ENCODE measurements at regions not wholly inside any gene's neighbourhood (a gene's known extent, or its start where the extent isn't known, plus 50 kb on each side); places are given as distances from the start of the nearest gene placed in this dataset.

DNA sequence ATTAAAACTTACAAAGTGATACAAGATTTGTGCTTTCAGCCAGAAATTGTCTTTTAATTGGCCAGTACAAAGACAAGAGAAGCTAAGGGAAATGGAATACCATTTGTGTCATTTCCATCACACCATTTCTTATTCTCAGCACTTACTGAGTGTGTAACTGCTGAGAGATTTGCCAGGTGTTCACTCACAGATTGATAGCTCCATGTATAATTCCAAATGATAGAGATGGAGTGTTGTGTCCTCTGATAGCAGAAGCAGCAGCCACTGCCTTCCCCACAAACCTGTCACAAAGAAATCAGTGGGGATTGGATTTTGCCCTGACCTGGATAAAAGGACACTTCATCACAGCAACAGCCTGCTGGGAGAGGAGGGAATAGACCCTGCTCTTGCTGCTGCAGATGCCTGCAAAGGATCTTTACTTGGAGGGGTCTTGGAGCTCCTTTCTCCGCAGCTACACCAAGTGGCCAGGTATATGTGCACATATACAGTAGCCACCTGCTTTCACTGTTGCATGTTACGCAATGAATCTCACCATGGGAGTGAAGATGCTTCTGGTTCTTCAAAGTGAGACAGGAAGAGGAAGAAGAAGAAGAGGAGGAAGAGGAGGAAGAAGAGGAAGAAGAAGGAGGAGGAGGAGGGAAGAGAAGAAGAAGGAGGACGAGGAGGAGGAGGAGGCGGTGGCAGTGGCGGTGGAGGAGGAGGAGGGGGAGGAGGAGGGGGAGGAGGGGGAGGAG, 78.7 kb upstream of the KCNJ15 start:
- no peak overlapping the region for H3K4me3 ChIP-seq (ENCODE audit: low read depth, low read length)
- no peak for DNase-seq (ENCODE audit: low read depth)

DNA sequence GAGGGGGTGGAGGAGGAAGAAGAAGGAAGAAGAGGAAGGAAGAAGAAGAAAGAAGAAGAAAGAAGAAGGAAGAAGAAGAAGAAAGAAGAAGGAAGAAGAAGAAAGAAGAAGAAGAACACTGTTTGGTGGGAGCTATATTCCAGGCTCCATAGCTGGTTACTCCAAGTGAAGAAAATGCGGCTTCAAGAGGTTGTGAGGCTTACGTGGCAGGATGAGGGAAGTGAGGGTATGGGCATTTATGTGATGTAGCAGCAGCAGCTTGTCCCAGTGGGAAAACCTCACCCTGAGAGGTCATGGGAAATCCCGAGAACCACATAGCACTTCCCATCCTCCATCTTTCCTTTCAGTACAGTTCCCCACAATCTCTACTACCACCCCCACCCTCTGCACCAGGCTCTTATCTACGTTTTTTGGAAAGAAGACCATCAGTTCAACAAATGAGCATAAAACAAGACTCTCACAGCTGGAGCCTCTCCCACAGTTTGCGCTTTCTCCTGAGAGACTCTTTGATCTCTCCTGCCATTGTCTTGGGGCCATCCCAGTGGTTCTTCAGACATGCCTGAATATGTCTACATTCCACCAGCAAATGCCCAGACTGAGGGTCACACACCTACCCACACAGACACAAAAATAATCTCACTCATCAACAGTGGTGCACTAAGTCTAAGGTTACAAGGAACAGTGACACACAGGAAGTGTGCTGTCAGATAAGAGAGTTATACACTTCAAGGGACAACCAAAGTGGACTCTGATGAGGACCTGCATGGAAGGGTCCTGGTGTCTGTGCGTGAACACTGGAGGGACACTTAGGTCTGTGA, 77.9 kb upstream of the KCNJ15 start:
- no peak overlapping the region for H3K4me3 ChIP-seq (ENCODE audit: low read depth, low read length)
- DNase-seq (ENCODE audit: low read depth), result no peak

DNA sequence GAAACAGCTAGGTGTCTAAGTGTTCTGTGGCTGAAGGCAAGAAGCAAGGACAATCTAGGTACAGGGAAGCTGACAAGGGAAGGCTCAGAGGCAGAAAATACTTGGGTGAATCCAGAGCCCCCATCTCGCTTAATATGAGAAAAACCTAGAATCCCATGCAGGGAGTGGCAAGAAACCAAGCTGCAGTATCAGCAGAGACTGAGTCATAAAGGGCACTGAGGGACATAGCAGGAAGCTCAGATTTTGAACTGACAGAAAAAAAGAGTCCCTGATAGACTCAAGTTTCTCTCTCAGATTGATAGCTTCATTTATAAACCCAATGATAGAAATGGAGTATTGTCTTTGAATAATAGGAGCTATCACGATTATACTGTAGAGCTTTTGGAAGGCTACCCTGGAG, 77.3 kb upstream of the KCNJ15 start:
- no peak overlapping the region for H3K4me3 ChIP-seq (ENCODE audit: low read depth, low read length)
- DNase-seq (ENCODE audit: low read depth), result no peak

DNA sequence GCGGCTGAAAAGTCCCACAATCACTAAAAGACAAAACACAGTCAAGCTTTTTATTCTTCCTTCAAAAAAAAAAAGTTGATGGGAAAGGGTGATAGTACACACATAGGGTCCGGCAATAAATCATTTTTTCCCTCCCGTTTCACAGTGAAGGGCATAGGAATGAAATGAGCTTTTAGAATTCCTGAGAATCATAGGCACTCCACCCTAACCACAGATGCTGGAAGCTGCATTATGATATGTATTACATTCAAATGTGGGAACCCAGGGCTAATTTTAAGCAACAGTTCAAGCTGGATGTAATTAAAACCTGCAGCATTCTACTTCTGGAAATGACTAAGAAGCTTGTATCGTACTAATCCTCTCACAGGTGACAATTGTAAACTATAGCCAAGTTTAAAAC, 75.7 kb upstream of the KCNJ15 start:
- H3K4me3 ChIP-seq (ENCODE audit: low read depth, low read length), result no peak overlapping the region
- no peak for DNase-seq (ENCODE audit: low read depth)

DNA sequence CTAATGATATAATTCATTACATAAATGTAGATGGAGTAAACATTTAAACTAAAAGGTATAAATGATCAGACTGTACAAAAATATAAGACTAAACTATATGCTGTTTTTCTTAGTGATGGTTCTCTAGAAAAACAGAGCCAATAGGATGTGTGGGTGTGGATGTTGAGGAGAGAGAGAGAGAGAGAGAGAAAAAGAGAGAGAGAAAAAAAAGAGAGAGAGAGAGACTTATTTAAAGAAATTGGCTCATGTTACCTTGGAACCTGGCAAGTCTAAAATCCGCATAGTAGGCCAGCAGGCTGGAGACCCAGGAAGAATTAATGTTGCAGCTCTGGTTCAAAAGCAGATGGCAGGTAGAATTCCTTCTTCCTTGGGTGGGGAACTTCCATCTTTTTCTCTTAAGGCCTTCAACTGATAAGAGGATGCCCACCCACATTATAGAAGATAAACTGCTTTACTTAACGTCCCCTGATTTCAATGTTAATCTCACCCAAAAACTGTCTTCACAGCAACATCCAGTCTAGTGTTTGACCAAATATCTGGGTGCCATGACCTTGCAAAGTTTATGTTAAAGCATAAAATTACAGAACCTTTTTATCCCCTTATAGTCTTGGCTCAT, 74.3 kb upstream of the KCNJ15 start:
- no peak for DNase-seq (ENCODE audit: low read depth)
- no peak overlapping the region for H3K4me3 ChIP-seq (ENCODE audit: low read depth, low read length)

DNA sequence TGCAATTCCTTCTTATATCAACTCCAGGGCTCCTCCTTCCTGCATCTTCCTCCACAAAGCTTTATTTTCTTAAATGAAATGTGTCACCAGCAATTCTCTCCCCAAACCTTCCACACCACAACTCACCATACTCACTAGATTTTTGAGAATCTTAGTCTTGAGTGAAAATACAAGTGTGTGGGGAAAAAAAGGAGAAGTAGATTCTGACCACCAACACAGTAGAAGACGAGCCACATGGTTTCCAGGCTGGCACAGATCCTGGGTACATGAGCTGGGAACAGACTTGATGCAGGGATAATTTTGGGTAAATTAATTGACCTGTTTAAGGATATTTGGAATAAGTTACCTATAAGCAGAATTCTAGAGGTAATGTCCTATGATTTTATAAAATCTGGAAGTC, 72.8 kb upstream of the KCNJ15 start:
- DNase-seq (ENCODE audit: low read depth), result no peak
- no peak overlapping the region for H3K4me3 ChIP-seq (ENCODE audit: low read depth, low read length)

DNA sequence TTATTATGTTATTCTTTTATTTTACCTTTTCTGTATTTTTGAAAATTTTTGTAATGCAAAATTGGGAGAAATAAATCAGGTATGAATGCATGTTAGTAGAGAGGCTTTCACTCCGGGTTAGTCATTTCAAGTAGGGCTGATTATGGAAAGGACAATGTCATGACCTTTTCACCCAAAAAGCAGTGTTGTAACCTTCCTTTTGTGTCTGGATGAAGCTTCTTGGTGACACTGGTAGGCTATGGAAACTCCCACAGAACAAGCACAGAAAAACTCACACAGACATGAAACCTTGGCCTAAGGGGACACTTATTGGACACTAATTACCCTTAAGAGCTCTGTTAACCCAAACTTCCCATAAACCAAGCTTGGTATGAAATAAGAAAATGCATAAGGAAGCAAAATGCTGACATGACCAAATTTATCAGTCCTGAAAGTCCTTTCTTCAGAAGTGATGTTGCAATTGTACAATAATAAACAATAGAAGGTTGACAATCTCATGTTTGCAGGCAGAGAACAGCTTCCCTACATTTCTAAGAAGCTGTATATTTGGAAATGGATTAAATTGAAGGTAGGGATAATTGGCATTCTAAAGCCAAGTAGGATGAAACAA, 70.0 kb upstream of the KCNJ15 start:
- H3K4me3 ChIP-seq (ENCODE audit: low read depth, low read length), result no peak overlapping the region
- no peak for DNase-seq (ENCODE audit: low read depth)

DNA sequence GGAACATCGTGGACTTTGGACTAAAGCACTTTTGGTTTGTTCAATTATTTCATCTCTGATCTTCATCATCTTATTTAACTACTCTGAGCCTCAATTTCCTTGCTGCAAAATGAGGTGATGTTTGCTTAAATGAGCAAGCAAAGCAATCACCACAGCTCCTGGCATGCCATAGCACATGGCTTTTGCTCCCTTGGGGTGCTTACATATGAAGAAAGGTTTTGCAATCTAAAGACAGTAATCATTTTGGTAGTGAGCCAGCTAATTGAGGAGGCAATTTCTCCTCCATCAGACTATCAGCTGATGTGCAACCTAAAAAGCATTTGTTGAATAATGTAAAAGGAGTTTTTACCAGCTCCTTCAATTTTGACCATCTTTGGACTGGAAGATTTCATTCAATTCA, 68.8 kb upstream of the KCNJ15 start:
- no peak overlapping the region for H3K4me3 ChIP-seq (ENCODE audit: low read depth, low read length)
- peak; percentile 65 for DNase-seq (ENCODE audit: low read depth)

DNA sequence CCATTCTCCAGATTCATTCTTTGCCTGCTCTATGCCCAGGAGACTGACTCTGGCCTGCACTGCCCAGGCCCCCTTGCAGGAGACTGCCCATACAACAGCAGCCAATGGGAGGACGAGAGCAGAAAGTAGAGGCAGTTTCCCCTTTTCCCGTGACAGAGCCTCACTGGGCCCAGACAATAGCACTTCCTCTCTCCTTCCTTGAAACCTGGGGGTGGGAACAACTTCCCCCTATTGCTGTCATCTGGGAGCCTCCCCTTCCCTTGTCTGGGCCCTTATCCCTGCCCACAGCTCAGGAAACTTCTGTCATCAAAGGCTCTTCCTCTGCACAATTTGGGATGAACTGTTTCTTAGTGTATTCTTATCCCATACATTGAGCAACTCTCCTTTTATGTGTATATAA, 60.8 kb upstream of the KCNJ15 start:
- DNase-seq (ENCODE audit: low read depth), result no peak
- H3K4me3 ChIP-seq (ENCODE audit: low read depth, low read length), result no peak overlapping the region

DNA sequence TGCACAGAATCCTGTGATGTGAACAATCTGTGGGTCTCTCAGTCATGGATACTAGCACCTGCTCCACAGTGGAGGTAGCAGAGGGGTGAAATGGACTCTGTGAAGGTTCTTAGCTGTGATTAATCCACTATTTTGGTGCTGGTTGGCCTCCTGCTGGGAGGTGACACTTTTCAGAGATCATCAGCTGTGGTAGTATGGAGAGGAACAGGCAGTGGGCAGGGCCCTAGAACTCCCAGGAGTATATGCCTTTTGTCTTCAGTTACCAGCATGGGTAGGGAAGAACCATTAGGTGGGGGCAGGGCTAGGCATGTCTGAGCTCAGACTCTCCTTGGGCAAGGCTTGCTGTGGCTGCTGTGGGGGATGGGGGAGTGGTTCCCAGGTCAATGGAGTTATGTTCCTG, 54.0 kb upstream of the KCNJ15 start:
- DNase-seq (ENCODE audit: low read depth), result no peak
- no peak overlapping the region for H3K4me3 ChIP-seq (ENCODE audit: low read depth, low read length)

DNA sequence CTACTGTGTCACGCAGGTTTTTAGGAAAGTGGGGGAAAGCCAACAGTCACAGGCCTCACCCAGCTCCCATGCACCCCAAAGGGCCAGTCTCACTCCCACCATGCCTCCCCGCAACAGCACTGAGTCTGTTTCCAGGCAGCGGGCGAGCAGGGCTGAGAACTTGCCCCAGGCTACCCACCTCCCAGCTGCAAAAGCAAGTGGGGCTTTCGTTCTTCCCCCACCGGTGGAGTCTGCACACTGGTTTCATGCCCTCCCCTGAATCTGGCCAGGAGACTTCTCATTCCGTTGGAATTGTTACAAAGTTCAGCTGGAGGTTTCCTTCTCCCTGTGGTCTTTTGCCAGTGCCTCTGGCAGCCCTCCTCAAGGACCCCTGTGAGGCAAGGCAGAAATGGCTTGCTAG, 53.6 kb upstream of the KCNJ15 start:
- no peak for DNase-seq (ENCODE audit: low read depth)
- H3K4me3 ChIP-seq (ENCODE audit: low read depth, low read length), result no peak overlapping the region

DNA sequence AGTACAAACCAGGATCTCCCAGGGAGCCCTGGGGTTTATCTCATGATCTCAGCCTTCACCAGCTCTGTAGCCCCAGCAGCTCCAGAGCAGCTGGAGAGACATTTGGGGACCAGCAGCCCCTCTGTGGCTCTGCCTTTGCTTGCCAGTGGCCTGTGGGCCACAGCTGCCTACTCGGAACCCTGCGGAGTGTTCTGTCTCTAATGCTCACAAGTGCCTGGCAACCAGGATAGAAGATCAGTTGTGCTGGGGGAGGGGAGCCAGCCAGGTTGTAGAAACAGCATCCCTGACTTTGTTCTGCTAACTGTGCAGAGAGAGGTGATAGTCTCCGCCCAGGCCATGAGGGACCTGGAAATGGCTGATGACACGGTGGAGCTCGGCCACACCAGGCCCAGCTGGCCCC, 50.9 kb upstream of the KCNJ15 start:
- no peak overlapping the region for H3K4me3 ChIP-seq (ENCODE audit: low read depth, low read length)
- no peak for DNase-seq (ENCODE audit: low read depth)

DNA sequence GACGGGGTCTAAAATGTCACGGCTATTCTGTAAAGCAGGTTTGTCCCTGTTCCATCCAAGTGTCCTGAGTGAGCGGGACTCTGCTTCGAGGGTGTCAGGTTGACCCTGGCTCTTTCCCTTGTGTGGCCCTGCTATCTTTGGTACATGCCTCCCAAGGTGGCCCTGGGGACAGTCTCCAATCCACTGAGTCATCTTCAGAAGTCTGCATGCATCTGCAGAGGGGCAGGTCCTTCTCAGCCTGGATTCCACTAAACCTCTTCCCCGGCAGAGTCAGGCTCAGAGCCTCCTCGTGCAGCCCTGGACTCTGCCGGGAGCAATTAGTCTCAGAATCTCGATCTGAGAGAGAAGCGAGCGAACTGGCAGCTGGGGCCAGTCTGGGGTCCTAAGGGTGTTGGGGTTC, 50.1 kb upstream of the KCNJ15 start:
- no peak overlapping the region for H3K4me3 ChIP-seq (ENCODE audit: low read depth, low read length)
- no peak for DNase-seq (ENCODE audit: low read depth)
